SK-N-SH (cell line): ENCODE measurements at regions not wholly inside any gene's neighbourhood (a gene's known extent, or its start where the extent isn't known, plus 50 kb on each side); places are given as distances from the start of the nearest gene placed in this dataset.

Source experiments
- CTCF ChIA-PET: fragments of 300-600, 350-600 bp; formaldehyde crosslinking; extraction: SDS; loops from one replicate; lab custom pipeline; 2021; lab: Yijun Ruan, JAX
- POLR2A ChIA-PET: fragments of 350-600 bp; sonication (Branson Sonifier 250); formaldehyde crosslinking; extraction: SDS; loops from one replicate; lab custom pipeline; 2020; ENCODE audit warnings: antibody characterized with exemption, inconsistent platforms; lab: Yijun Ruan, JAX
- DNase-seq: peaks from one replicate; pipeline ENCODE4 v3.0.0; 2012
- H2AFZ ChIP-seq: fragments of 200-600 bp; sonication (generic); 2 replicates; pipeline ENCODE4 v1.8.1; 2016; ENCODE audit warnings: antibody characterized with exemption, mild to moderate bottlenecking, low read depth
- H3F3A ChIP-seq: fragments of 200-600 bp; sonication (generic); replicated peaks from 2 replicates; pipeline ENCODE3; 2016; ENCODE audit warnings: antibody characterized with exemption, mild to moderate bottlenecking; ENCODE audit not compliant: insufficient read depth
- H3K27ac ChIP-seq, 2 experiments: fragments of 200-500 bp in 1 of 2; fragments of 200-600 bp in 1 of 2; sonication (Bioruptor generic) in 1 of 2; sonication (generic), shearing (Covaris generic) in 1 of 2; 2 replicates each; pipeline versions ENCODE4 v1.5.1 to v1.6.1; 2014 to 2016; ENCODE audit warnings: low read depth in 2 of 2, inconsistent platforms in 1 of 2, low read length in 1 of 2, mild to moderate bottlenecking in 1 of 2, mixed read lengths in 1 of 2
- H3K27me3 ChIP-seq: fragments of 200-600 bp; sonication (generic), shearing (Covaris generic); 2 replicates; pipeline ENCODE4 v1.6.1; 2016; ENCODE audit warnings: mixed run types; ENCODE audit not compliant: insufficient read depth
- H3K36me3 ChIP-seq, 2 experiments: fragments of 200-500 bp in 1 of 2; fragments of 200-600 bp in 1 of 2; sonication (Bioruptor generic) in 1 of 2; sonication (generic) in 1 of 2; replicated peaks in 1 of 2; 2 replicates each; pipeline versions ENCODE3 to v1.5.1; 2014 to 2016; ENCODE audit warnings: low read length in 1 of 2, mild to moderate bottlenecking in 1 of 2; ENCODE audit not compliant: insufficient read depth in 2 of 2, control insufficient read depth in 1 of 2
- H3K4me1 ChIP-seq, 2 experiments: fragments of 200-500 bp in 1 of 2; fragments of 200-600 bp in 1 of 2; sonication (Bioruptor generic) in 1 of 2; sonication (generic), shearing (Covaris generic) in 1 of 2; 2 replicates each; pipeline versions ENCODE4 v1.5.1 to v1.6.1; 2014 to 2016; ENCODE audit warnings: low read depth in 1 of 2, low read length in 1 of 2, mixed run types in 1 of 2; ENCODE audit not compliant: insufficient read depth in 2 of 2, control insufficient read depth in 1 of 2
- H3K4me2 ChIP-seq: fragments of 200-600 bp; sonication (generic), shearing (Covaris generic); 2 replicates; pipeline ENCODE4 v1.6.1; 2017; ENCODE audit warnings: mixed run types
- H3K4me3 ChIP-seq, 2 experiments: fragments of 200-500 bp in 1 of 2; fragments of 200-600 bp in 1 of 2; sonication (Bioruptor generic) in 1 of 2; sonication (generic), shearing (Covaris generic) in 1 of 2; 2 replicates each; pipeline versions ENCODE4 v1.5.1 to v1.8.1; 2014 to 2016; ENCODE audit warnings: low read depth in 2 of 2, inconsistent platforms in 1 of 2, low read length in 1 of 2, mild to moderate bottlenecking in 1 of 2, mixed read lengths in 1 of 2, moderate library complexity in 1 of 2
- H3K79me2 ChIP-seq: fragments of 200-600 bp; sonication (generic); 2 replicates; pipeline ENCODE4 v1.8.1; 2017; ENCODE audit warnings: mild to moderate bottlenecking; ENCODE audit not compliant: insufficient read depth
- H3K9ac ChIP-seq: fragments of 200-600 bp; sonication (generic); 2 replicates; pipeline ENCODE4 v1.6.1; 2017; ENCODE audit warnings: mixed run types
- H3K9me2 ChIP-seq: fragments of 200-600 bp; sonication (generic); 2 replicates; pipeline ENCODE4 v1.6.1; 2017; ENCODE audit warnings: mixed run types
- H3K9me3 ChIP-seq: fragments of 200-600 bp; sonication (generic); 2 replicates; pipeline ENCODE4 v1.6.1; 2017; ENCODE audit warnings: mixed run types, mild to moderate bottlenecking, moderate library complexity
- H4K20me1 ChIP-seq: fragments of 200-600 bp; sonication (generic); 2 replicates; pipeline ENCODE4 v1.6.1; 2017; ENCODE audit warnings: mild to moderate bottlenecking, mixed run types; ENCODE audit not compliant: insufficient read depth
- ELF1 ChIP-seq: IDR thresholded peaks from 2 replicates; pipeline ENCODE4 v1.4.0; 2012
- EP300 ChIP-seq, 2 experiments: IDR thresholded peaks; 2 replicates each; pipeline versions ENCODE4 v1.4.0 to v1.6.1; 2012; ENCODE audit warnings: borderline replicate concordance in 1 of 2, low read depth in 1 of 2, low read length in 1 of 2
- EZH2phosphoT487 ChIP-seq: fragments of 200-600 bp; sonication (generic); IDR thresholded peaks from 2 replicates; pipeline ENCODE4 v1.6.1; 2017; ENCODE audit warnings: low read depth, mixed run types, mild to moderate bottlenecking, antibody characterized with exemption, moderate library complexity, borderline replicate concordance
- FOXJ3 ChIP-seq: sonication (generic); formaldehyde crosslinking; IDR thresholded peaks from 2 replicates; pipeline ENCODE4 v1.5.1; 2020; ENCODE audit warnings: mild to moderate bottlenecking, missing genetic modification reagents
- GABPA ChIP-seq: IDR thresholded peaks from 2 replicates; pipeline ENCODE4 v1.4.0; 2012; ENCODE audit warnings: low read depth, mild to moderate bottlenecking
- IRF3 ChIP-seq: fragments of 150-350 bp; IDR thresholded peaks from 2 replicates; pipeline ENCODE4 v1.6.1; 2016; ENCODE audit warnings: mild to moderate bottlenecking, low read depth, low read length
- NFIC ChIP-seq: IDR thresholded peaks from 2 replicates; pipeline ENCODE4 v1.4.0; 2012; ENCODE audit warnings: borderline replicate concordance
- NRF1 ChIP-seq: IDR thresholded peaks from 2 replicates; pipeline ENCODE4 v1.6.1; 2012; ENCODE audit warnings: low read depth, mild to moderate bottlenecking, low read length
- POLR2AphosphoS5 ChIP-seq: IDR thresholded peaks from 2 replicates; pipeline ENCODE4 v1.6.1; 2012; ENCODE audit warnings: low read depth, low read length
- RAD21 ChIP-seq: IDR thresholded peaks from 2 replicates; pipeline ENCODE4 v1.6.1; 2012; ENCODE audit warnings: mild to moderate bottlenecking, low read length
- RFX5 ChIP-seq: IDR thresholded peaks from 2 replicates; pipeline ENCODE4 v1.6.1; 2012; ENCODE audit warnings: mild to moderate bottlenecking, improper control_type of control experiment, low read length
- TCF12 ChIP-seq: IDR thresholded peaks from 2 replicates; pipeline ENCODE4 v1.4.0; 2012
- USF2 ChIP-seq: fragments of 150-350 bp; IDR thresholded peaks from 2 replicates; pipeline ENCODE4 v1.6.1; 2017; ENCODE audit warnings: antibody characterized with exemption, low read length, low read depth, borderline replicate concordance
- YY1 ChIP-seq: IDR thresholded peaks from 2 replicates; pipeline ENCODE4 v1.4.0; 2012; ENCODE audit warnings: low read depth, mild to moderate bottlenecking
- WGBS: methylation state at CpG from one replicate; pipeline ENCODE4 v1.1.6; 2017; ENCODE audit warnings: low lambda C conversion rate; 5-methylcytosine and 5-hydroxymethylcytosine counted together
- TF ChIP-seq, protein P1 (sequence below): fragments of 200-600 bp; sonication (generic); IDR thresholded peaks from 2 replicates; pipeline ENCODE4 v1.6.1; 2017; ENCODE audit warnings: antibody characterized with exemption, mild to moderate bottlenecking, moderate library complexity
- TF ChIP-seq, protein P2 (sequence below): IDR thresholded peaks from 2 replicates; pipeline ENCODE4; 2012

DNA sequence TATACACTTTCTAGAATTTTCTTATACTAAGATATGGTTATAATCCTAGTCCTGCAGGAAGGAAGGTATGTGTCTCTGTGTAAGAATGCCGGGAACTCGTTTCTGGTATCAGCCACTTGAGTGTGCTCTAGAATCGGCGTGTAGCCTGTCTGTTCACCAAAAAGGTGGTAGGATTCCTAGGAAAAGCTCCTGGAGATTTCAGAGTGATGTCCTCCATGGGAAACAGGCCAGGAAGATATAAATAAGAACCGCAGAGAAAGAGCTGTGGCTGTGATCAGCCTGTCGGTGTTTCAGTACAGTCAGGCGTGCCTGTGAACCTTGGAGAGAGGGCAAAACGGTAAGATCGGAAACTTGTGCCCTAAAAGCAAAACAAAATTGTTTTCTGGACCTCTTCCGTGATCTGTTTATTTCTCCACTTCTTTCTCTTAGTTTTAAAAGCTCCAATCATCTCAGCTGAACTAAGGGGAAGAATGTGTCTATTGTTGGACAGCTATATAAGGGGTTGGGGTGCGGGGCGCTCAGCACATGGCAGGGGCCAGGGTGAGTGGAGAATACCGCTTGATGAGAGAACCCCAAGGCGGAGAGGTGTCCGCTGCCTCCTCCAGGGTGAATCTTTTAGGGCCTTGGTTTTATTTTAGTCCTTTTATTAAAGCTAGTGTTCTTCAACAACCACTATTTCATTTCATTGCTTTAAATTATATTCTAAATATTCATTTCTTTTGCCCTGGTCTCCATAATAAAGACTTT is 303.8 kb upstream of the TENM3 start:
- no peak for TF ChIP-seq EZH2phosphoT487
- TF ChIP-seq RAD21, result 0 out of 2 replicates have a peak, but pooled peaks have one; percentile 13
- Histone ChIP-seq H4K20me1 (no peaks in the 10 kb centered on the region), H3K4me2 (no peak overlapping the region), H3K27ac (no peak overlapping the region), H3F3A (no peaks in the 10 kb centered on the region), H3K9ac (no peak overlapping the region), H3K27me3 (no peaks in the 10 kb centered on the region), H3K79me2 (no peaks in the 10 kb centered on the region), H3K4me3 (no peak overlapping the region), H3K4me1 (no peaks in the 10 kb centered on the region; a peak in 1 of 4 replicates), H2AFZ (no peak overlapping the region), H3K9me3 (no peaks in the 10 kb centered on the region), H3K9me2 (no peaks in the 10 kb centered on the region), H3K36me3 (no peaks in the 10 kb centered on the region)
- POLR2A ChIA-PET, result no interaction called here
- CTCF ChIA-PET, result interaction anchor here (1.0 kb wide), 1 partner anchor 49 kb away, joined by 3 read pairs; no protein-coding TSS in a partner anchor
- DNase-seq, result no peak
- WGBS, result 79% methylated on average over 15 of the region's 15 CpGs

- no peak overlapping the region for H3K4me3 ChIP-seq
- H3K36me3 ChIP-seq, result no peaks in the 10 kb centered on the region
- POLR2A ChIA-PET, result no interaction called here
- no peaks in the 10 kb centered on the region for H4K20me1 ChIP-seq
- no peak overlapping the region for H3K4me2 ChIP-seq
- H3K27me3 ChIP-seq, result no peaks in the 10 kb centered on the region
- DNase-seq, result no peak
- H3F3A ChIP-seq, result no peaks in the 10 kb centered on the region
- CTCF ChIA-PET, result no interaction called here
- TF ChIP-seq, protein P1, sequence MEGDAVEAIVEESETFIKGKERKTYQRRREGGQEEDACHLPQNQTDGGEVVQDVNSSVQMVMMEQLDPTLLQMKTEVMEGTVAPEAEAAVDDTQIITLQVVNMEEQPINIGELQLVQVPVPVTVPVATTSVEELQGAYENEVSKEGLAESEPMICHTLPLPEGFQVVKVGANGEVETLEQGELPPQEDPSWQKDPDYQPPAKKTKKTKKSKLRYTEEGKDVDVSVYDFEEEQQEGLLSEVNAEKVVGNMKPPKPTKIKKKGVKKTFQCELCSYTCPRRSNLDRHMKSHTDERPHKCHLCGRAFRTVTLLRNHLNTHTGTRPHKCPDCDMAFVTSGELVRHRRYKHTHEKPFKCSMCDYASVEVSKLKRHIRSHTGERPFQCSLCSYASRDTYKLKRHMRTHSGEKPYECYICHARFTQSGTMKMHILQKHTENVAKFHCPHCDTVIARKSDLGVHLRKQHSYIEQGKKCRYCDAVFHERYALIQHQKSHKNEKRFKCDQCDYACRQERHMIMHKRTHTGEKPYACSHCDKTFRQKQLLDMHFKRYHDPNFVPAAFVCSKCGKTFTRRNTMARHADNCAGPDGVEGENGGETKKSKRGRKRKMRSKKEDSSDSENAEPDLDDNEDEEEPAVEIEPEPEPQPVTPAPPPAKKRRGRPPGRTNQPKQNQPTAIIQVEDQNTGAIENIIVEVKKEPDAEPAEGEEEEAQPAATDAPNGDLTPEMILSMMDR, result no peak
- no peak for TF ChIP-seq POLR2AphosphoS5
- TF ChIP-seq TCF12, result no peak
- TF ChIP-seq USF2, result no peak
- TF ChIP-seq, all 33 proteins: peak for 0
- no peak overlapping the region for H3K9ac ChIP-seq
- no peaks in the 10 kb centered on the region; a peak in 1 of 4 replicates for H3K4me1 ChIP-seq
- H3K27ac ChIP-seq, result no peak overlapping the region
- H3K9me3 ChIP-seq, result no peaks in the 10 kb centered on the region
- 67% methylated on average over 3 of the region's 8 CpGs for WGBS
- H2AFZ ChIP-seq, result no peak overlapping the region
- H3K79me2 ChIP-seq, result no peaks in the 10 kb centered on the region
- H3K9me2 ChIP-seq, result no peaks in the 10 kb centered on the region
Observed at GRCh38 chr4:181944527-181944926, 298.7 kb upstream of the TENM3 start.

GRCh38 chr4:181946902-181947301 is 296.3 kb upstream of the TENM3 start:
- no peaks in the 10 kb centered on the region for H3K27me3 ChIP-seq
- no peaks in the 10 kb centered on the region for H4K20me1 ChIP-seq
- WGBS, result 80% methylated on average over 4 of the region's 4 CpGs
- no peak overlapping the region for H3K27ac ChIP-seq
- no peaks in the 10 kb centered on the region; a peak in 1 of 4 replicates for H3K4me1 ChIP-seq
- no peaks in the 10 kb centered on the region for H3K36me3 ChIP-seq
- no peak overlapping the region for H3K4me3 ChIP-seq
- DNase-seq, result no peak
- H3K9me3 ChIP-seq, result no peaks in the 10 kb centered on the region
- no peaks in the 10 kb centered on the region for H3K79me2 ChIP-seq
- CTCF ChIA-PET, result no interaction called here
- no peak overlapping the region for H3K4me2 ChIP-seq
- H3K9me2 ChIP-seq, result no peaks in the 10 kb centered on the region
- POLR2A ChIA-PET, result no interaction called here
- H3K9ac ChIP-seq, result no peak overlapping the region
- H3F3A ChIP-seq, result peaks cover 8% of the 10 kb centered on the region
- H2AFZ ChIP-seq, result no peak overlapping the region
- TF ChIP-seq IRF3 (no peak), TCF12 (no peak), YY1 (no peak), USF2 (no peak), FOXJ3 (no peak), EP300 (IDR thresholded peaks at IDR 0.05; ENCODE audit: borderline replicate concordance in 1 of 2, low read depth in 1 of 2, low read length in 1 of 2) (no peak), RFX5 (no peak), GABPA (no peak), NRF1 (no peak), NFIC (no peak), ELF1 (no peak)
- TF ChIP-seq, protein P2, sequence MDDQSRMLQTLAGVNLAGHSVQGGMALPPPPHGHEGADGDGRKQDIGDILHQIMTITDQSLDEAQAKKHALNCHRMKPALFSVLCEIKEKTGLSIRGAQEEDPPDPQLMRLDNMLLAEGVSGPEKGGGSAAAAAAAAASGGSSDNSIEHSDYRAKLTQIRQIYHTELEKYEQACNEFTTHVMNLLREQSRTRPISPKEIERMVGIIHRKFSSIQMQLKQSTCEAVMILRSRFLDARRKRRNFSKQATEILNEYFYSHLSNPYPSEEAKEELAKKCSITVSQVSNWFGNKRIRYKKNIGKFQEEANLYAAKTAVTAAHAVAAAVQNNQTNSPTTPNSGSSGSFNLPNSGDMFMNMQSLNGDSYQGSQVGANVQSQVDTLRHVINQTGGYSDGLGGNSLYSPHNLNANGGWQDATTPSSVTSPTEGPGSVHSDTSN, result no peak
